NCI-H187 treated with DMSO at 0.1 percent for 48 hours (cell line): ENCODE measurements at regions not wholly inside any gene's neighbourhood (a gene's known extent, or its start where the extent isn't known, plus 50 kb on each side); places are given as distances from the start of the nearest gene placed in this dataset.
"Not testable (repeated sequence)": the region's sequence is repeated elsewhere in the genome, so short reads cannot be mapped to it uniquely, and the experiment has no call there.

Experiments used
- DNase-seq: peaks from one replicate; lab custom pipeline; 2025; lab: John Stamatoyannopoulos, UW

GRCh38 chr12:17695495-17695894 is 394.5 kb downstream of the RERGL start:
- no peak for DNase-seq

GRCh38 chr12:17691369-17691768 is 398.6 kb downstream of the RERGL start:
- no peak for DNase-seq

GRCh38 chr12:17680220-17680619 is 409.8 kb downstream of the RERGL start:
- no peak for DNase-seq

DNA sequence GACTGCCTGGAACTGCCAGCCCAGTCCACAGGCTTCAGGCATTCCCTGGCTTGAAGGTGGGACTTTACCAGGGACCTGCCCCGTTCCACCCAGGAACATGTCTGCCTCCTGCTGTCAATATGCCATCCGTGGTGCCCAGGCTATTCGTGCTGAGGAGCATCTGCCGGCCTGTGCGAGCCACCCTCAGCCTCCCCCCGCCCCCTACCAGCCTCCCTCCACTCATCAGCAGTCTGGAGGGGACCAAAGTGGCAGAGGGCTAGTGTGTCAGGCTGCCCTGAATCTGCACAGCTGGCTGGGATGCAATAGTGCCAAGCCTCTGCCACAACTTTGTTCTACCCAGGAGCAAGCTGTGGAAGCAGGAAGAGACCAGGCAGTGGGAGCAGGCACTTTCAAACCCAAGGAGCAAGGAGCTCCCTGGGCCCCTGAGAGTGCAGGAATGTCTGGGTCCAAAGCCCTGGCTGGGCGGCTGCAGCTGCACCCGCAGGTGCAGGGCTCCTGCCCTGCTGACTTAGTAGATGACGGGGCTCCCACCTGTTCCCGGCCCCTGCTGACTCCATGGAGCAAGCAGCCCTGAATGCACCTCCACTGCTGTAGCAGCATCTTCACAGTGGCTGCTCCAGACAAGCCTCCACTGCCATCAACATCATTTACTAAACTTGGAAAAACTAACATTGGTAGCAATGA is 423.2 kb downstream of the RERGL start:
- no peak for DNase-seq

- no peak for DNase-seq
Measured at GRCh38 chr12:17665839-17666238, 424.2 kb downstream of the RERGL start.

DNA sequence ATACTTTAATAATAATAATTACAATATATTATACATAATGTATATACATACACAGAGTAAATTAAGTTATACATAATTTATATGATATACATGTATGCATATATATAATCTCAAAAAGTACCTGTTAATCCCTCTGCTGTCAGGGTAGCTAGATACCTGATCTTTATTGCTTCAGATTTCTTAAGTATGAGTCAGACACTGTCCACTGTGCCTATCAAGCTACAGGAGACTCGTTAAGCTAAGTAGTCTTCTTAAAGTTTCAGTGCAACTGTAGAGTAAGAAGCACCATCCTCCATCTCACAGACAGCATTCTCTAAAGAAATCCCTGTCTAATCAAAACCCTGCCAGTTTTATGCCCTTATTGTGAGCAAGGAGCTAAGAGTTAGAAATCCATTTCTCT is 428.7 kb downstream of the RERGL start:
- no peak for DNase-seq

DNA sequence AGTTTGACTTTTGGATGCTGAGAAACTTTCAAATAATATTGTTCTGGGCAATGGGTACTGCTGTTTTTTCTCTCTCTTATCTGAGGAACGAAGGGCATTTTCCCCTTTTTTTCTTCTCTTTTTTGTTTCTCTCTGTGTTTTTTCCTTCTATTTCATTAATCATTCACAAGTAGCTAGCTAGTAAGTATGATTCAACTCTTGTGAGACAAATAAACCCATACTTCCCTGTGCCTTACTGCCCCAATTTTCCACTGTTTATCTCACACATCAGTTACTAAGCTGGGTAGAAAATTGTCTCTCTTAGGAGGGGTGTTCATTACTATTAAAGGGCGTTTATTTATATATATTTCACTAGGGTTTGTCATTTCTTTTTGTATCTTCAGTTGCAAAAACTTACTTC is 437.6 kb downstream of the RERGL start:
- no peak for DNase-seq

GRCh38 chr12:17642340-17642650 is 447.7 kb downstream of the RERGL start:
- DNase-seq = no peak

GRCh38 chr12:17640615-17641014 is 449.4 kb downstream of the RERGL start:
- no peak for DNase-seq

GRCh38 chr12:17618831-17619230 is 471.2 kb downstream of the RERGL start:
- DNase-seq = no peak

DNA sequence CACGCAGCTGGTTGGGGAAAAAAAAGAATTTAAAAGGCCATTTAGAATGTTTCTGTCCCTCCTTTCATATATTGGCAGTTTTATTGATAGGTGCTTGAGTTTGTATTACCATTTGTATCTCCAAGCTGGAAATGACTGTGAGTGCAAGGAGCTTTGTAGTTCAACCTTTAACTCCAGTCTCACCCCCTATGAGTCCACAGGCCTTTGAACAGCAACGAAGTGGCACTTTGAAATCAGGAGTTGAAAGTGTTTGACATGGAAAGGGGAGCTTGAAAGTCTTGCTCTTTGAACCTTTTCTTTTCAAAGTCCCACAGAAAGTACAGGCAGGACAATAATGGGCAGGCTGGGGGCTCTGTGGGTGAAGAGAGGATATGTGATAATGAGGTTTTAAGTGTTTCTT is 480.3 kb downstream of the RERGL start:
- DNase-seq = no peak

- no peak for DNase-seq
Measured at GRCh38 chr12:17609153-17609552, 480.8 kb downstream of the RERGL start.

DNA sequence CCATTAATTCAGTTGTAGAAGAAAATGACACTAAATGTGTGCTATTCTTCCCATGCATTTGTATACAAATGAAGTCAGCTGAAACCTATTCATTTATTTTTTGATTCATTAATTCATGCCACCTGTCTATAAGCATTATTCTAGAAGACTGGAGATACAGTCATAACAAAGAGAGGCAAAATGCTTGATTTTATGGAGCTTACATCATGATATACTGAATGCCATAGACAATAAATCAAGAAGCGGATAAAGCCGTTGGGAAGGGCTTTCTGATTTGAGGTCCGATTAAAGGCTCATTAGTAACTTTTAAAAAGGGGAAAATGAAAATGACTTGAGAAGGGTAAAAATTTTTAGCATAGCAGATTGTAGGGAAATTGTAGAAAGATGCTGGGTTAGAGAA is 494.9 kb downstream of the RERGL start:
- no peak for DNase-seq

- no peak for DNase-seq
Measured at GRCh38 chr12:17593715-17594406, 496.1 kb downstream of the RERGL start.

DNA sequence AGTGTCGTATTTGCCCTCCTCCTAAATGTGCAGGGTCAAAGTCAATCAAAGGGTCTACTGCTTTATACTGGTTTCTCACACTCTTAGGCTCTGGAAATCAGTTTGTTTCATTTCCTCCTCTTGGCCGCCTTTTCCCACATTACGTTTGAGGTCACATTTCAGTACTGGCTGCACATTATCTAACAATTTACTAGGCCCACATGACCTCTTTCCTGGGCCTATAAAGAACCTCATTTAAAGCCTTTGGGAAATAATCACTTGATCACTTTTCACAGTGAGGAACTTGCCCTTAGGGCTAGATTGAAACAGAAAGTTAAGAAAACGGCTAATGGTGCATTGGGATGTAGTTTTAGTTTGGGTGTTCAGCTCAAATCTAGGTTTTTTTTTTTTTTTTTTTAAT is 497.5 kb downstream of the RERGL start:
- DNase-seq = no peak

- DNase-seq = no peak
Measured at GRCh38 chr12:17591005-17591681, 498.9 kb downstream of the RERGL start.

DNA sequence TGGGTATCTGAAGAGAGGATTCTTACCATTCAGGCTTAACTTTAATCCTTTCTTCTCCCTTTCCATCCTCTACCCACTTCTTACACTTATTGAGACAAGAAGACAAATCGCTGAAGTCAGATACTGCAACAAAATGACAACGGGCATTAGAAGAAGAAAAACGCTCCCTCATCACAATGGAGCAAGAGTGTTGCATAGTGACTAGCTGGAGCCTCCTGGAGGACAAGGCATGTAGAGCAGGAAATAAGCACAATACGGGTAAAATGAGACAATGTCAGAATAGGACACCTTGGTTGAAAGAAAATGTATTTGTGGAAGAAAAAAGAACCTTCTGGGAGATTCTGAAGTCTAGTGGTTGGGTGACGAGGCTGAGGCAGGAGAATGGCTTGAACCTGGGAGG is 501.0 kb downstream of the RERGL start:
- DNase-seq = no peak

DNA sequence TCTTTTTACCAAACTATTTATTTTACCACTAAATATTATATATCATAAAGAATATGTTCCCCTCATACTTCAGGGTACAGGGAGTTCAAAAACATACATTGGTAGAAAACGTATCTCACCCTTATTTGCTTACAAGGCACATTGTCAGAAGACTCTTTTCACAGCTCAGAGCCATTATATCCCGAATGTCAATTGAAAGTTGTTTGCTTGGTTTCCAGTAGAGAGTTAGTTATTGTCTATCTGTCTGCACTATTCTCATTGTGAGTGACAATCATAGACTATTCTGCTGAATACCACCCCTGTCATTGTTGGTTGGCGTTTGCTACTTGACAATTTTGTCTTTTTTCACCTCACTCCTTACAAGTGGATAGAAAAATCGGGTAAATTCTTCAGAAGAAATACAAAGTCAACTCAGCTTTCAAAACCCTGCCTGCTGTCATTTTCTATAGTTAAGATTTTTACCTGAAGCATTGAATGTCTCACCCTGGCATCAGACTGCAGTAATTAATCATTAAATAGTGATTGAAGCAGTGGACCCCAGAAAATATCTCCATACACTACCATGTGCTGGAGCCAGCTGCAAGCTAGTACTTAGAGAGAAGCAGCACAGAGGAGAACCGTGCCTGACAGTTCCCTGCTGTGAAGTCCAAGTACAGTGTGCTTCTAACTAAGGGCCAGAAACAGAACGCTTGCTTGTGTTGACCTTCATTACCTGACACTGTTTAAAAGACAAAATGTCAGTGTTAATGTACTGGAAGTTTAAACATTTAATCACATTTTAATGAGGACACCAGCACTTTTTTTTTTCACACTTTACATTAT is 510.6 kb downstream of the RERGL start:
- no peak for DNase-seq

GRCh38 chr12:17577405-17577804 is 512.6 kb downstream of the RERGL start:
- DNase-seq = no peak

GRCh38 chr12:17572250-17572649 is 517.7 kb downstream of the RERGL start:
- DNase-seq = no peak

GRCh38 chr12:17571047-17571446 is 518.9 kb downstream of the RERGL start:
- no peak for DNase-seq

GRCh38 chr12:17564630-17565029 is 525.4 kb downstream of the RERGL start:
- DNase-seq = not testable (repeated sequence)

DNA sequence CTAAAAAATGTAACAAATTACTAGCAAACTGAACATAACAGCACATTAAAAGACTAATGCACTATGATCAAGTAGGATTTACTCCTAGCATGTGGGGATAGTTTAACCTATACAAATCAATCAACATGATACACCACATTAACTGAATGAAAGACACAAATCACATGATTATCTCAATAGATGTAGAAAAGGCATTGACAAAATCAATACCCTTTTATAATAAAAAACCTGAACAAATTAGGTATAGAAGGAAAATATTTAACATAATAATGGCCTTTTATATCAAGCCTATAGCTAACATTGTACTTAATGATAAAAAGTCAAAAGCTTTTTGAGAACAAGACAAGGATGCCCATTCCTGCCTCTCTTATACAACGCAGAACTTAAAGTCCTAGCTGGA is 540.0 kb downstream of the RERGL start:
- DNase-seq = no peak
